LNCAP (cell line): ENCODE measurements at regions not wholly inside any gene's neighbourhood (a gene's known extent, or its start where the extent isn't known, plus 50 kb on each side); places are given as distances from the start of the nearest gene placed in this dataset.

Source experiments
- CTCF ChIP-seq: fragments of 450-650 bp; IDR thresholded peaks from 2 replicates; pipeline ENCODE4 v1.5.1; 2017; ENCODE audit warnings: mild to moderate bottlenecking

GRCh38 chr6:93584300-93584699, 164.9 kb upstream of the EPHA7 start:
- TF ChIP-seq CTCF, result no peak

DNA sequence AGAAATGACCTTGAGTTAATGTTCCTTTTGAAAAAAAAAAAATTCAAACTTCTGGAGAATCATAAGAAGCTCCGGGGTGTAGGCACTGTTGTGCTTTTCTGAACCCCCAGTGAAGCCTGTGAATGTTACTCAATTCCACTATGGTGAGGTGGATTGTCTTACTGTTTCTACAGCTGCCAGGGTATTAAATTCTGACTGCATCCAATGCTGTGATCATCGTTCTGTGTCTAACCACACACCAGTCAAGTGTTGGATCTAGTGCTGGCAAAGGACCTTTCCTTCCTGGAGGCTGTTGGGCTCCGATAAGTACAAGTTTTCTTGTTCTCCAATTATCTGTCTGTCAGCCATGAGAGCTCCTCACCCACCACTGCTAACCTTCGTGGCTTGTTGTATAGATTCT, 162.0 kb upstream of the EPHA7 start:
- no peak for TF ChIP-seq CTCF

- TF ChIP-seq CTCF, result no peak
Observed at GRCh38 chr6:93580446-93580845, 161.1 kb upstream of the EPHA7 start.

- no peak for TF ChIP-seq CTCF
Observed at GRCh38 chr6:93575495-93576267, 156.3 kb upstream of the EPHA7 start.

- no peak for TF ChIP-seq CTCF
Observed at GRCh38 chr6:93574299-93574698, 154.9 kb upstream of the EPHA7 start.

- no peak for TF ChIP-seq CTCF
Observed at GRCh38 chr6:93571346-93571745, 152.0 kb upstream of the EPHA7 start.

GRCh38 chr6:93568169-93568568, 148.8 kb upstream of the EPHA7 start:
- no peak for TF ChIP-seq CTCF

DNA sequence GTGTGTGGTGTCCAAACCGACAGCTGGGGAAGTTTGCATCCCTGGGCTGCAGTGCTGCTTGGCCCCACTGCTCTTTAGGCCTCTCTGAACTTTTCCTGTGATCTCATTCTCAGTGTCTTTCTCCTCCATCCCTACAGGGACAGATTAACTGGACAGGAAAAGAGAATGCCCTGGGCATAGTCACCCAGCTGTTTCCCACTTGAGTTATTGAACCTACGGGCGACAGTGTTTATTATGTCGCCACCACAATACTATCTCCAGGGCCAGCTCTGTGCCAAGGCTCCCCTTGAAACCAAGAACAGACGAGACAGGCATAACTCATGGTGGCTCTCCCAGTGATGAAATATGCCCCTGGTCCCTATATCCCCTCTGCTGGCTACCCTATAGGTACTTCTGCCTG, 147.8 kb upstream of the EPHA7 start:
- TF ChIP-seq CTCF, result no peak
